GM23248 (cell line): ENCODE measurements at regions not wholly inside any gene's neighbourhood (a gene's known extent, or its start where the extent isn't known, plus 50 kb on each side); places are given as distances from the start of the nearest gene placed in this dataset.

Source experiments
- DNase-seq: peaks from one replicate; pipeline ENCODE4 v3.0.0-alpha.2; 2015
- H2AFZ ChIP-seq: fragments of 200-600 bp; sonication (generic); 2 replicates; pipeline ENCODE4 v1.6.1; 2016; ENCODE audit warnings: antibody characterized with exemption
- H3F3A ChIP-seq: fragments of 200-600 bp; sonication (generic); 2 replicates; pipeline ENCODE4 v1.6.1; 2016; ENCODE audit warnings: mild to moderate bottlenecking, antibody characterized with exemption, mixed run types; ENCODE audit not compliant: insufficient read depth
- H3K27ac ChIP-seq: fragments of 200-600 bp; sonication (generic); 2 replicates; pipeline ENCODE4 v1.5.1; 2016; ENCODE audit warnings: mild to moderate bottlenecking
- H3K27me3 ChIP-seq: fragments of 200-600 bp; sonication (generic); replicated peaks from 2 replicates; pipeline ENCODE4 v1.6.1; 2016; ENCODE audit warnings: mild to moderate bottlenecking; ENCODE audit not compliant: insufficient read depth
- H3K36me3 ChIP-seq: fragments of 200-600 bp; sonication (generic); 2 replicates; pipeline ENCODE4 v1.6.1; 2016; ENCODE audit warnings: low read depth, mild to moderate bottlenecking
- H3K4me1 ChIP-seq: fragments of 200-600 bp; sonication (generic); 2 replicates; pipeline ENCODE4 v1.6.1; 2016; ENCODE audit warnings: mild to moderate bottlenecking; ENCODE audit not compliant: insufficient read depth
- H3K4me2 ChIP-seq: fragments of 200-600 bp; sonication (generic); one replicate; pipeline ENCODE4 v1.6.1; 2016; ENCODE audit warnings: mild to moderate bottlenecking; ENCODE audit not compliant: unreplicated experiment
- H3K4me3 ChIP-seq: fragments of 200-600 bp; sonication (generic); 2 replicates; pipeline ENCODE4 v1.5.1; 2016; ENCODE audit warnings: mild to moderate bottlenecking
- H3K79me2 ChIP-seq: fragments of 200-600 bp; sonication (generic); 2 replicates; pipeline ENCODE4 v1.6.1; 2016; ENCODE audit warnings: mild to moderate bottlenecking; ENCODE audit not compliant: insufficient read depth
- H3K9ac ChIP-seq: fragments of 200-600 bp; sonication (generic); 2 replicates; pipeline ENCODE4 v1.6.1; 2016; ENCODE audit warnings: mild to moderate bottlenecking
- H3K9me2 ChIP-seq: fragments of 200-600 bp; sonication (generic); 2 replicates; pipeline ENCODE4 v1.6.1; 2016; ENCODE audit warnings: mixed run types, mild to moderate bottlenecking, moderate library complexity; ENCODE audit not compliant: insufficient read depth
- H3K9me3 ChIP-seq: fragments of 200-600 bp; sonication (generic); one replicate; pipeline ENCODE4 v1.6.1; 2017; ENCODE audit warnings: low read depth
- H4K20me1 ChIP-seq: fragments of 200-600 bp; sonication (generic); 2 replicates; pipeline ENCODE4 v1.6.0; 2016; ENCODE audit not compliant: insufficient read depth
- EZH2 ChIP-seq: fragments of 200-600 bp; sonication (generic); IDR thresholded peaks from 2 replicates; pipeline ENCODE4 v1.6.1; 2018; ENCODE audit warnings: antibody characterized with exemption, mild to moderate bottlenecking; ENCODE audit not compliant: insufficient read depth, poor library complexity, severe bottlenecking
- EZH2phosphoT487 ChIP-seq: fragments of 200-600 bp; sonication (generic); IDR thresholded peaks from 2 replicates; pipeline ENCODE4 v1.6.1; 2018; ENCODE audit warnings: antibody characterized with exemption, moderate library complexity, mild to moderate bottlenecking, low read depth; ENCODE audit not compliant: insufficient read depth
- WGBS, 2 experiments: methylation state at CpG; one replicate each; pipeline ENCODE4 v1.1.6; 2015 to 2017; ENCODE audit warnings: low lambda C conversion rate in 2 of 2, low coverage in 1 of 2; ENCODE audit errors: missing lambda C conversion rate in 2 of 2; 5-methylcytosine and 5-hydroxymethylcytosine counted together
- in situ Hi-C: fragments of 300-500 bp; cut with MboI; formaldehyde crosslinking; loops from 2 replicates; pipeline ENCODE4 v1.15.0; 2020

DNA sequence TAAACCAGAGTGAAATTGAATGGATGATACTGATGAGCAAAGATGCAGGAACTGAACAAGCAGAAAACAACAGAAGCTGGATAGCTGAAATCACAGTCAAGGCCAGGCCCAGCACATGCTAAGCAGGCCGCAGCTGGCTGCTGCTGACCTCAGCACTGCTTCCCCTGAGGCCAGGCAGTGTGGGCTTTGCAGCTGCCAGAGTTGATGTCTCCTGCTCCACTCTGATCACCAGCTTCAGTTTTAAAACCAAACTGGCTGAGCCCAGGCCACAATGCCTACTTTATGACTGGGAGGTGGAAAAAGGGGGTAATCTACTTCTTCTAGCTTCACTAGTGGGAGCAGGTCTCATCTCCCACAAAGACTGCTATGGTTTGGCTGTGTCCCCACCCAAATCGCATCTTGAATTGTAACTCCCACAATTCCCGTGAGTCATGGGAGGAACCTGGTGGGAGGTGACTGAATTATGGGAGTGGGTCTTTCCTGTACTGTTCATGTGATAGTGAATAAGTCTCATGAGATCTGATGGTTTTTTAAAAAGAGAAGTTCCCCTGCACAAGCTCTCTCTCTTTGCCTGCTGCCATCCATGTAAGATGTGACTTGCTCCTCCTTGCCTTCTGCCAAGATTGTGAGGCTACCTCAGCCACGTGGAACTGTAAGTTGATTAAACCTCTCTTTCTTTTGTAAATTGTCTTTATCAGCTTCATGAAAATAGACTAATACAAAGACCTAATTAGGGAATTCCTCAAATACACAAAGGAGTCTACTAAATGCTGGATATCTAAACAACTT is 136.4 kb upstream of the ITGB1 start:
- Histone ChIP-seq H3K4me3 (no peak overlapping the region), H3K9ac (no peak overlapping the region), H3K4me1 (peaks cover 8% of the 10 kb centered on the region), H3F3A (peaks cover 10% of the 10 kb centered on the region), H3K4me2 (no peak overlapping the region), H3K9me3 (no peaks in the 10 kb centered on the region), H3K27ac (no peak overlapping the region), H3K9me2 (no peaks in the 10 kb centered on the region), H4K20me1 (no peaks in the 10 kb centered on the region), H3K79me2 (no peaks in the 10 kb centered on the region), H2AFZ (no peak overlapping the region), H3K36me3 (no peaks in the 10 kb centered on the region), H3K27me3 (no peaks in the 10 kb centered on the region)
- in situ Hi-C loops = no loop called here
- WGBS, 2 experiments = 90 to 91% methylated on average over 4 of the region's 4 CpGs
- DNase-seq = no peak
- TF ChIP-seq EZH2phosphoT487 (no peak), EZH2 (no peak)

GRCh38 chr10:33093362-33093761 is 135.3 kb upstream of the ITGB1 start:
- Histone ChIP-seq H2AFZ (no peak overlapping the region), H3F3A (no peaks in the 10 kb centered on the region), H3K4me2 (no peak overlapping the region), H3K9me3 (no peaks in the 10 kb centered on the region), H4K20me1 (no peaks in the 10 kb centered on the region), H3K9me2 (no peaks in the 10 kb centered on the region), H3K27me3 (no peaks in the 10 kb centered on the region), H3K27ac (no peak overlapping the region), H3K36me3 (no peaks in the 10 kb centered on the region), H3K4me1 (no peaks in the 10 kb centered on the region), H3K79me2 (no peaks in the 10 kb centered on the region), H3K9ac (no peak overlapping the region), H3K4me3 (no peak overlapping the region)
- no peak for DNase-seq
- WGBS, 2 experiments = 95 to 96% methylated on average over 3 of the region's 3 CpGs
- TF ChIP-seq EZH2 (no peak), EZH2phosphoT487 (no peak)
- in situ Hi-C loops = no loop called here

DNA sequence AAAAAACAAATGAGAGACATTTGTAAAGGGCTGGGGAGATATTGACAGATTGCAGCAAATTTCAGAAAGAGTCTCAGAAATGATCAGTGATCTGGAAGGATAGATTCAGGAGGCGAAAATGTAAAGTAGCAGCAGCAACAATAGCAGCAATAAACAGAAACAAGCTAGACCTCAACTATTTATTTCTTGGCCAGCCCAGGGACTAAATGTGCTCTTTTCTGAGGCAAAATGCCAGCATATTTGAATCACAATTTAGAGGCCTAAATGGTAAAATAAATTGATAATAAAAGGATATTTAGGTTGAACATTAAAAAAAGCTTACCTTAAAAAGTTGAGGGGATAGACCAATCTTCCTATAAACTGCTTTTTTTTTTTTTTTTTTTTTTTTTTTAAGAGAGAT is 134.6 kb upstream of the ITGB1 start:
- in situ Hi-C loops = no loop called here
- Histone ChIP-seq H3K36me3 (no peaks in the 10 kb centered on the region), H3K4me3 (no peak overlapping the region), H3K9ac (no peak overlapping the region), H3F3A (no peaks in the 10 kb centered on the region), H3K4me1 (no peaks in the 10 kb centered on the region), H3K79me2 (no peaks in the 10 kb centered on the region), H4K20me1 (no peaks in the 10 kb centered on the region), H3K9me2 (no peaks in the 10 kb centered on the region), H3K27me3 (no peaks in the 10 kb centered on the region), H2AFZ (no peak overlapping the region), H3K9me3 (no peaks in the 10 kb centered on the region), H3K27ac (no peak overlapping the region), H3K4me2 (no peak overlapping the region)
- TF ChIP-seq EZH2phosphoT487 (no peak), EZH2 (no peak)
- 77 to 85% methylated on average over 1 of the region's 1 CpG for WGBS, 2 experiments
- no peak for DNase-seq

- Histone ChIP-seq H3K79me2 (no peaks in the 10 kb centered on the region), H3K4me1 (no peaks in the 10 kb centered on the region), H4K20me1 (no peaks in the 10 kb centered on the region), H2AFZ (no peak overlapping the region), H3F3A (no peaks in the 10 kb centered on the region), H3K4me2 (no peak overlapping the region), H3K27ac (no peak overlapping the region), H3K9me3 (no peaks in the 10 kb centered on the region), H3K36me3 (no peaks in the 10 kb centered on the region), H3K9me2 (no peaks in the 10 kb centered on the region), H3K27me3 (no peaks in the 10 kb centered on the region), H3K4me3 (no peak overlapping the region), H3K9ac (no peak overlapping the region)
- in situ Hi-C loops = no loop called here
- WGBS, 2 experiments = 46 to 52% methylated on average over 1 of the region's 1 CpG
- TF ChIP-seq EZH2 = no peak
- no peak for TF ChIP-seq EZH2phosphoT487
- no peak for DNase-seq
These were observed 133.2 kb upstream of the ITGB1 start for GRCh38 chr10:33091201-33091600.

- H3K9ac ChIP-seq = no peak overlapping the region
- no peak for DNase-seq
- no peak overlapping the region for H2AFZ ChIP-seq
- no peaks in the 10 kb centered on the region for H3K27me3 ChIP-seq
- no peaks in the 10 kb centered on the region for H3K4me1 ChIP-seq
- H3K79me2 ChIP-seq = no peaks in the 10 kb centered on the region
- in situ Hi-C loops = no loop called here
- H3K9me2 ChIP-seq = no peaks in the 10 kb centered on the region
- no peaks in the 10 kb centered on the region for H4K20me1 ChIP-seq
- no peaks in the 10 kb centered on the region for H3F3A ChIP-seq
- no peaks in the 10 kb centered on the region for H3K36me3 ChIP-seq
- H3K4me3 ChIP-seq = no peak overlapping the region
- no peak overlapping the region for H3K27ac ChIP-seq
- no peak overlapping the region for H3K4me2 ChIP-seq
- no peaks in the 10 kb centered on the region for H3K9me3 ChIP-seq
- TF ChIP-seq EZH2phosphoT487 (no peak), EZH2 (no peak)
- WGBS, 2 experiments = 86 to 92% methylated on average over 6 of the region's 6 CpGs
These were observed 131.0 kb upstream of the ITGB1 start for GRCh38 chr10:33088990-33089389.
